AML-193 (cell line): ENCODE measurements at regions not wholly inside any gene's neighbourhood (a gene's known extent, or its start where the extent isn't known, plus 50 kb on each side); places are given as distances from the start of the nearest gene placed in this dataset.
"Not testable (repeated sequence)": the region's sequence is repeated elsewhere in the genome, so short reads cannot be mapped to it uniquely, and the experiment has no call there.

Source experiments
- DNase-seq, 2 experiments: peaks; one replicate each; lab custom pipeline; 2025; lab: John Stamatoyannopoulos, UW

- no peak for DNase-seq
These were observed 52.2 kb upstream of the FAT1 start for GRCh38 chr4:186775902-186776301.

DNA sequence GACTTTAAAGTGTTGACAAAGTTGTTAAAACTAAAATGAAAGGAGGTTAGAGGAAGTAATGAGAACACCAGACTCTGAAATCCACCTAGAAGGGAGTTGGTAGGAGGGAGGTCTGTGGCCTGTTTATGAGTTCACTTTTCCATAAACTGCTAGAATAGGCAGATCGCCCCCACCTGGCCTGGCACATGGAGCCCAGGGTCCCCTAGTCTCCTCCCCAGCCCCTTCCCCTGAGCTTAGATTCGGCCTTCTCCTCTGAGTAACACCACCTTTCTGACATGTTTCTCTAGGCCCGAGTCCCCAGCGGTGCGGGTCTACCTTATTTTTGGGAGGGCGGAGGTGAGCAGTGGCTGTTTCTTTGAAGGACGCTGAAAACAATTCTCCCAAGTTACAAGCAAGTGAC is 54.5 kb upstream of the FAT1 start:
- no peak for DNase-seq

GRCh38 chr4:186780291-186781031 is 56.8 kb upstream of the FAT1 start:
- no peak for DNase-seq

- DNase-seq: no peak
These were observed 57.6 kb upstream of the FAT1 start for GRCh38 chr4:186781032-186781917.

DNA sequence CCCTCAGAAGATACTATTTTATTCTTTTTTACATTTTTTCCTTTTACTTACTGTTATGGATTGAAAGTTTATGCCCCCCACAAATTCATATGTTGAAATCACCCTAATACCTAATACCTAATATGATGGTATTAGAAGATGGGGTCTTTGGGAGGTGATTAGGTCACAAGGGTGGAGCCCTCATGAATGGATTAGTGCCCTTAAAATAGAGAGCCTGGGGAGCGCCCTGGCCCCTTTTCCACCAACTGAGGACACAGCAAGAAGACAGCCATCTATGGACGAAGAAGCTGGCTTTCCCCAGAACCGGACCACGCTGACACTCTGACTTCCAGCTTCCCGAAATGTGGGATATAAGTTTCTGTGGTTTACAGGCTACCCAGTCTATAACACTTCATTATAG is 58.6 kb upstream of the FAT1 start:
- DNase-seq: no peak

DNA sequence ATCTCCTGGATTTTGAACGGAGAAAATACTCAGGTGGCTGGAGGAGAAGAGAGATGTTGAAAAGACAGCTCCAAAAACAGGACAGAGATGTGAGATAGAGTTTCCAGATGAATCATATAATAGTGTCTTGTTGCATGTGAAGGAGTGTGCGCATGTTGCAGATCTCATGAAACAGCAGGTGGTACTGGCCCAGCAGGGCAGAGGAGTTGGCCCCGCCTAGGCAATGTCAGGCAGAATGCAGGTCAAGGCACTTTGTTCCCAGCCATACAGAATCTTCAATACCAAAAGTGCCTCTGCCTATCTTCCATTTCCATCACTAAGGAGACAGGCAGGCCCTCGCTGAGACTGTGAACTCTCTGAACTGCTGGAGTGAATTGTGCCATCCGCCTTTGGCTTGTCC is 63.9 kb upstream of the FAT1 start:
- no peak for DNase-seq

DNA sequence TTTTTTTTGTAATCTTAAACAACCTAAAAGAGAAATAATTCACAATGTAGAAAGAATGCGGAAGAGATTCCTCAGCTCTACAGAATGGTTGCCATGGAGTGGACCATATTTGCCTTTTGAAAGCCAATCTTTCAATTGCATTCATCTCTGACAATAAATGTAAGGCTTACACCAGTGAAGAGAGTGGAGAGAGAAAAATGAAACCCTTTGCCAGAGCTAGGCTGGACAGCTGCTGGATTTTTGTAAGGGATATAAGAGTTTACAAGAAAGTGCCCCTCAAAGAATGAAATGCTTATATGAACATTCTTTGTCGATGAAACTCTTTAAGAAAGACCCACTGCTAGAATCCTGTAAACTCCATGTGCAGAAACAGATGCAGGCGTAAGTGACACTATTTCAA is 66.0 kb upstream of the FAT1 start:
- DNase-seq: no peak

- no peak for DNase-seq
These were observed 67.0 kb upstream of the FAT1 start for GRCh38 chr4:186790630-186791029.

- no peak for DNase-seq
These were observed 69.2 kb upstream of the FAT1 start for GRCh38 chr4:186792728-186793366.

DNA sequence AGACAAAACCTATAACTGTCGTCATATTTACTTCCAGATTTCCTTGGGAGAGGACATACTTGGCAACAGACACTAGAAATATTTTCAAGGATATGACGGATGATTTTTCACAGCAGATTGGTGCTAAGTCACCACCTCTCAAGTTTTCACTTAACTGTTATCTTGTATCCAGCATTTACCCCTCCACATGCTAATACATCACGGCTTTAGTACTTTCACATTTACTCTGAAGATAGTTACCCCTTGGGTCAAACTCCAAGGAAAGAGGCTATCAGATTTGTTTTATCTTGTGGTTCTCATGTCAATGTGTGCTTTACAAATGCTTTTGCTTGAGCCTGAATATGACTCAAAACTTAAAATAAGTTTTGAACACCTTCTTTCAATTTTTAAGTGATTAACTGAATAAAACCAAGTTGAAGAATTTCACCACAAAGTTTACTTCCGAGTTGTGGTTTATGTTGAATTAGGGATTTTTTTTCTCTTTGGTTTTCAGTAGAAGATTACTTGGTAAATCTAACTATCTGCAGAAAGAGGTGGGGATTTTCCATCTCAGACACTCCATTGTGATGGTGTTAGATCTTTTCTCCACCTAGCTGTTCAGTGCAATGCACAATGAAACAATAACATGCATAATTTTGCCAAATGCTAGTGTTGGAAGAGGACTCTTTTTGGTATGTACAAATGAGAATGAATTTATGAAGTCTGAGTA is 75.4 kb upstream of the FAT1 start:
- DNase-seq: no peak

- DNase-seq: no peak
These were observed 81.6 kb upstream of the FAT1 start for GRCh38 chr4:186805020-186805820.

GRCh38 chr4:186805917-186806316 is 82.3 kb upstream of the FAT1 start:
- DNase-seq: not testable (repeated sequence)

DNA sequence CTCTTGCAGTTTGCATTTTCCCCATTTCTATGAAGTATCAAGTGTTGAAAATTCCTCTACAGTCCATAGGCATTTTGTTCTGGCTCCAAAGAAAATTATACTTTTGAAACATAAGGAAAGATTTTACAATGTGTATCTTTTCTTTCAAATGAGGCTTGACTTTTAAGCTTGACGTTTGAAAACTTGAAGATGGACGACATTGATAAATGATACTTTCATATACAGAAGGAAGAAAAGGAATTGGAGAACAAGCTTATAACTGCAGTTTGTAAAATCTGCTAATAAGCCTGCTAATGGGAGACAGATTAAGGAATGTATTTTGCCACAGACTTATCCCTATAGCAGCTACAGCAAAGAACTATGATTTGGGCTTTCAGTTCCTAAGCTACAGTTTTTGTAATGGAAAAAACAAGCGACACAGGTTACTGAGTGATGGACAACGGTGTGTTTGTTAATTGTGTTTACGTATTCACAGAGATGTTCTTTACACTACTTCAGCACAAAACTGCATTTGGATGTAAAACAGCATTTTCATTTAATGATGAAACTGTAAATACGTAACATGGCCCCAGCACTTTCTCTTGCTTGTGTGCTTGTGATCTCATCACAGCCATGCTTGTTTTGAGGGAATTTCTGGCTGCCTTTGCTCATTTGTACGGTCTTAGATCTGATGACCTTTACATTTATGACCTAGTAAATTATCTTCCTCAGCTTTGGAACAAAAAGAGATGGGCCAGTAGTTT is 83.2 kb upstream of the FAT1 start:
- DNase-seq: no peak

- no peak for DNase-seq
These were observed 84.4 kb upstream of the FAT1 start for GRCh38 chr4:186807808-186808629.

DNA sequence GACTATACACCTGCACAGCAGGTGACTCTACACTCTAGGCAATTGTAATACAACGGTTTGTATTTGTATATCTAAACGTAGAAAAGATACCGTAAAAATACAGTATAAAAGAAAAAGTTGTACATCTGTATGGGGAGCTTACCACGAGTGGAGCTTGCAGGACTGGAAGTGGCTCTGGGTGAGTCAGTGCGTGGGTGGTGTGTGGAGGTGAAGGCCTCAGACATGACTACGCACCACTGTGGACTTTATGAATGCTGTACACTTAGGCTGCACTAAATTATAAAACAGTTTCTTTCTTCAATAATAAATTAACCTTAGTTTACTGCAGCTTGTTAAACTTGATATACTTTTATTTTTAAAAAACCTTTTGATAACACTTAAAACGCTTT is 85.0 kb upstream of the FAT1 start:
- DNase-seq: no peak

DNA sequence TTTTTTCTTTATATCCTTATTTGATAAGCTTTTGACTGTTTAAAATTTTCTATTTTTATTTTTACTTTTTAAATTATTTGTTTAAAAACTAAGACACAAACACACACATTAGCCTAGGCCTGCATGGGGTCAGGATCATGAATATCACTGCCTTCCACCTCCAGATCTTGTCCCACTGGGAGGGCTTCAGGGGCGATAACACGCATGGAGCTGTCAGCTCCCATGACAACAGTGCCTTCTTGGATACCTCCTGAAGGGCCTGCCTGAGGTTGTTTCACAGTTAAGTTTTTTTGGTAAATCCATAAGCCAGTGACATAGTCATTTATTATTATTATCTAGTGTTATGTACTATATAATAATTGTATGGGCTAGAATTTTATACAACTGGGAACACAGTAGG is 85.4 kb upstream of the FAT1 start:
- DNase-seq: no peak

DNA sequence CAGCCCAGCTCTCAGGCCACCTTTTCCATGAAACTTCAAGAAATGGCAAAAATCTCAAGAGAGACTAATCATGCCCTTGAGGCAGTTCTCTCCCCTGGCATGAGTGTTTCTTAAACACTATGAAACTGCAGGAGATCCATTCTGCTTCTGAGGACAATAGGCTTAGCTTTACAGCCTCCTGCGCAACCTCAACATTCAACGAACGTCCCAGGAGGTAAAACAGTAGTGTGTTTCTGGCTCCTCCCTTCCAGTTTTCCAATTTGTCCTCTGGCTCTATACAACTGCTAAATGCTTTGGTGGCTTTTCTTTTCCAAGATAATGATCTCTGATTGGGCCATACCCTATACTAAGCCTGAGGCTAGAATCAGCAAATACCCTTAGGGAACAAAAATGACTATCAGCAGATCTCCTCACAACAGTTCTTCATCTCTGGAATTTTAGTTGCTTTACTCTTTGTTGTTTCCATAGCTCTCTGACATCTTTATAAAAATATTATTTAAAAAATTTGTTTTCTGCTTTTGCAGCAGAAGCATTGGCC is 87.0 kb upstream of the FAT1 start:
- no peak for DNase-seq

DNA sequence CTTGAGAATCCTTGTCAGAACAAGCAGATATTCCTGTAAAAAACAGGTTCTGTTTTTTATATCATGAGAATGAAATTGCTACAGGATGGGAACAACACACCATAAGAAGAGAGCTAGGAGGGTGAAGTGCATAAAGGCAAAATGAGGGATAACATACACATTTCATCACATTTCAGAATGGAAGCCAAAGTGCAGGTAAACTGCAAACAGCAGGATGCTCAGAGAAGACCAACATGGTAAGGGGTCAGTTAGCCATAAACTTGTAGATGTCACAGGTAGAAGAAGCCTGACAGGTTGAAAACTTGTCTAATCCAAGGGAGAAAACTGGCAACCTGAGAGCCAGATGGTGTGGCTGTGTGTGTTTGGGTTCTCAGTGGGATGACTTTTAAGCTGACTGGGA is 88.9 kb upstream of the FAT1 start:
- DNase-seq: no peak

- no peak for DNase-seq
These were observed 89.9 kb upstream of the FAT1 start for GRCh38 chr4:186813377-186814068.
